GM19240 (cell line): ENCODE measurements at regions not wholly inside any gene's neighbourhood (a gene's known extent, or its start where the extent isn't known, plus 50 kb on each side); places are given as distances from the start of the nearest gene placed in this dataset.
"Not testable (repeated sequence)": the region's sequence is repeated elsewhere in the genome, so short reads cannot be mapped to it uniquely, and the experiment has no call there.

Experiments
- DNase-seq: peaks from one replicate; pipeline ENCODE4 v3.0.0; 2011; ENCODE audit warnings: low spot score; ENCODE audit not compliant: insufficient read length

- DNase-seq: no peak
Observed at GRCh38 chr1:213573648-213574009, 414.1 kb upstream of the PROX1 start.

GRCh38 chr1:213582976-213583567, 404.7 kb upstream of the PROX1 start:
- no peak for DNase-seq

- no peak for DNase-seq
Observed at GRCh38 chr1:213584272-213584671, 403.5 kb upstream of the PROX1 start.

DNA sequence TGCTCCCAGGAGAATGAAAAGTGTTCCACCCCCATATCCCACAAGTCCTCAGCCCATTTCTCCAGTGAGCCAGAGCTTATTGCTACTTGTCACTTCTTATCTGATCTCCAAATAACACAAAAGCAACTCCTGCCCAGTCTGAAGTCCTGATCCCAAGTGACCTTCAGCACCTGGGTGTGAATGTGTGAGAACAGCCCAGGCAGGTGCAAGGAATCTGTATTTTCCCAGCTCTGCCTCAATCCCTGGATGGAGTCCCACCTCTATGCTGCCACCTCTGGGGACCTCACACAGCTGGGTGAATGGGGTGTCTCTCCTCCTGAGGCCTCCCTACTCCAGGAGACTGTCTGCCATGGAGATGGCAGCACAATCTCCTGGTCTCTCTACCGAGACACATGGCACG, 402.4 kb upstream of the PROX1 start:
- no peak for DNase-seq

DNA sequence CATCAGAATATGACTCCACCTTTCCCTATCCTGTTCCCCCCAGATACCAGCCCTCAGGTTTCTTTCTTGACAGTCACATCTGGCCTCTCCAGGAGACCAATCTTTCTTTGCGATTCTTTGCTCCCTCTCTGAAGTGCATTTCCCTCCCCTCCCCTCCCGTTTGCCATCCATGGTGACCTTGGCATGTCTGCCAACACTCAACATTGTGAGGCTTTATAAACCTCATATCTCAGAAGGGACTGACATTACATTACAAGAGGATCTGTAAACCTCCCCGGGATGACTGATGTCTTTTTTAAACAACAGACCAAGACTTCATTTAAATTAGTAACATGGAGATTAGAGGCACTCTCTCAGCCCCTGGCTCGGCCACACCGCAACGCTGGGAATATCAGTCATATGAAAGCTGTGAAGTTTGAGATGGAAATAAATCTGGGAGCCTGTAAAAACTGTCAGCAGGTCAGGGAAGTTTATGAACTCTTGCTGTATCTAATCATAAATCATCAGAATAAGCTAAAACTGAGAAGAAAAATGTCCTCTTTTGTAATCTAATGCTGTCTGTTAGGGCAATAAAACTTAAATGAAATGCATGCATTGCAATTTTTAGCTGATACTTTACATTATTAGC, 401.7 kb upstream of the PROX1 start:
- no peak for DNase-seq

DNA sequence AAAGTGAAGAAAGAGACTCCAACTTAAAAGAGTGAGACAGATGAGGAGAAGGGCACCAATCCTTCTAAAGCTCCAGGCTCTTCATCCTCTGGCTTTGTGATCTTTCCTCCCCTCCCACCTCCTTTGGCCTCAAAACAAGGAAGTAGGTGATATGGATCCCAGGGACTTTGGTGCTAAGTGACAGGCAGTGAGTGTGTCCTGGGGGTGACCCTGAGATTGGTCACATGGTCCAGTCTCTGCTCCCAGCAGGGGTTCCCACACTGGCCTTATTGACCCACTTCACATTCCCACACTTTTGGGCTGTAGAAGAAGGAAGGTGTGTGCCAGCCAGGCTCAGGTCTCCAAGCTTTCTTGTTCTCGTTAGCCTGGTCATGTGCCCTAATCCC, 401.2 kb upstream of the PROX1 start:
- no peak for DNase-seq

GRCh38 chr1:213596729-213597128, 391.0 kb upstream of the PROX1 start:
- DNase-seq: no peak

- no peak for DNase-seq
Observed at GRCh38 chr1:213598263-213598662, 389.5 kb upstream of the PROX1 start.

- no peak for DNase-seq
Observed at GRCh38 chr1:213600879-213601278, 386.9 kb upstream of the PROX1 start.

DNA sequence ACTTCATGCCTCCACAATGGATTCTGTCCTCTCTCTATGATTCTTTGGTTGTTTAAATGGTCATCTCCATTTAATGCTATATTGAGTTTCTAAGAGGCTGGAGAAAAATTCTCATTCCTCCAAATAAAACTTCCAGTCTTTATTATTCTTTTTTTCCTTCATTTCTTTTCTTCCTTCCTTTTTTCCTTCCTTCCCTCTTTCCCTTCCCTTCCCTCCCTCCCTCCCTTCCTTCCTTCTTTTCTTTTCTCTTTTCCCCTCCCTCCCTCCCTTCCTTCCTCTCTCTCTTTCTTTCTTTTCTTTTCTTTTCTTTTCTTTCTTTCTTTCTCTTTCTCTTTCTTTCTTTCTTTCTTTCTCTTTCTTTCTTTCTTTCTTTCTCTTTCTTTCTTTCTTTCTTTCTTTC, 386.1 kb upstream of the PROX1 start:
- DNase-seq: not testable (repeated sequence)

DNA sequence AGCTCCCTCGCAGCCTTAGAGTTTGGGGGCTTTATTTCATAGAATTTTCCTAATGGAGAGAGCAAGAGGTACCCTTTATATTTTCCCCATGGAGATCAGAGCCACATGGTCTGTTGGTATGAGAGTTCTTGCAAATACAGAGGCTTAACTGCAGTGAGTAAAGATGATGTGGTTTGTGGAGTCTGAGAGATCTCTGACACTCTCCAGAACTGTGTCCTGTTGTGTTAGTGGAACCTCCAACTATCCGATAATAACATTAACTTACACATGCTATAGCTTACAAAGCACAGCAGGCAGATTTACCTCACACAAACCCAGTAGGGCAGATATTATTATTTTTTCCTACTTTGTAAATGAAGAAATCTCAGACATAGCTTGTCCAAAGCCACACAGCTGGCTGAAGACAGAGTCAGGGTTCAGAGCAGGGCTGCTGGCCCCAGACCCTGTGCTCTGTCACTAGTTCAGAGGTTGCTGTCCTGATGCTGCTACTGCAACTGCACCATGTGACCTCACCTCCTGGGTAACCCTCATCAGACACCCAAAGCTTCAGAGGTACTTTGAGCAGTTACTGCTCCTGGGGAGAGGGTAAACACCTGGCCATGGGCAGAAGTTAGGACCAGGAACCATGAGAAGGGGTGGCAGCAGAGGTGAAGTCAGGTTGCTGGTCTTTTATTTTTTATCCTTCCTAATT, 384.8 kb upstream of the PROX1 start:
- no peak for DNase-seq

DNA sequence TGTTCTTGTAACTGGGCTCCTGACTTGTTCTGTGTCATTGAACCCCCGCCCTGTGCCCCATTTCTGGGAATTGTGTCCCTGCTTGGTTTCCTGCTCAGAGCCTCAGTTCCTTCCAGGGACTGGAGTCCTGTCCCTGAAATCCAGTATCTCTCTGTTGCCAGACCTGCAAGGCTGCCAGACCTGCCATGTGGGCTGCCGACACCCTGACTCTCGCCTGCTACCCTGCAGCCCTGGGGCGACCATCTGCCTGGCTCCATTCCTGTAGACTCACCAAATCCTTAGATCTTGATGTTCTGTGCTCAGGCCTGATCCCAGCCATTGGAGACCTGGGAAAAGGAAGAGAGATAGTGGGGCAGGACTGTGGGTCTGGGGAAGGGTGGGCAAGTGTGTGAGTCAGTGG, 383.3 kb upstream of the PROX1 start:
- DNase-seq: no peak

DNA sequence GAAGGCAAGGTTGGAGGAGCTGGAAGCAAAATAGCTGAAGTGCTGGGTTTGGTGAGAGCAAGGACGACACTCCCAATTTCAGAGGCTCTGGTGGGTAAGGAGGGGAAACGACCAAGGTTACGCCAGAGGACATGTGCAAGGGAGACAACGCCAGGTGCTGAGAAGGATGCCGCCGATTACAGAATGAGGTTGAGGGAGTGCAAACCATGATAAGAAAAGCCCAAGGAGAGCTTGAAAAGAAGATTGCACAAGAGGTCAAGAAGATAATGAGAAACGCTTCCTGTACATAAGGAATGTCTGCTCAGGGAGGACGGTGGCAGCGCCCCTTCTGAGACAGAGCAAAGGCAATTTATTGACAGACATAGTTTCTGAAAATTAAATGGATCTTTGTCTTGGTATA, 382.0 kb upstream of the PROX1 start:
- no peak for DNase-seq

DNA sequence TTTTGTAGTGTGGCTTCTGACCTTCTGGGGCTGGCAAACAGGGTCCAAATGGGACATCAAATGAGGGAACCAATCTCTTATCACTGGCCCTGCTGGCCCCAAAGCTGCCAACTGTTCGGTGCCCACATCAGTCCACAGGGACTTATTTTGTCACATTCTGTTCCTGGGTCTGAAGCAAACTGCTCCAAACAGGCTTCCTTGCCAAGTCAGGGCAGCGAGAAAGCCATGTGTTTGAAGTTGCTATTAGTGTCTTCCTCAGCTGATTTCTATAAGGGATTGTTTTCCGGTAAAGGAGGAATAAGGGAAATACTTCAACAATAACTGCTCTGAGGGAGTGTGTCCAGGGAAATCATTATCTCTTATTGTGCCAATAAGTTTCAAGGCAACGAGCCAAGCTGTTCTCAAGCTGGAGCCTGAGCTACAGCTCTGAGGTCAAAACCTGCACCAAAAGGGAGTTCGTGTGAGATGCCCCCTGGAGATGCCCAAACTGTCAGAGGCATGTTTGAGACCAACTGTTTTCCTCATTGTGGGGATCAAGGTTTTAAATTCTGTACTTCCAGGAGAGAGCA, 381.4 kb upstream of the PROX1 start:
- DNase-seq: no peak

GRCh38 chr1:213613549-213613948, 374.2 kb upstream of the PROX1 start:
- DNase-seq: no peak

DNA sequence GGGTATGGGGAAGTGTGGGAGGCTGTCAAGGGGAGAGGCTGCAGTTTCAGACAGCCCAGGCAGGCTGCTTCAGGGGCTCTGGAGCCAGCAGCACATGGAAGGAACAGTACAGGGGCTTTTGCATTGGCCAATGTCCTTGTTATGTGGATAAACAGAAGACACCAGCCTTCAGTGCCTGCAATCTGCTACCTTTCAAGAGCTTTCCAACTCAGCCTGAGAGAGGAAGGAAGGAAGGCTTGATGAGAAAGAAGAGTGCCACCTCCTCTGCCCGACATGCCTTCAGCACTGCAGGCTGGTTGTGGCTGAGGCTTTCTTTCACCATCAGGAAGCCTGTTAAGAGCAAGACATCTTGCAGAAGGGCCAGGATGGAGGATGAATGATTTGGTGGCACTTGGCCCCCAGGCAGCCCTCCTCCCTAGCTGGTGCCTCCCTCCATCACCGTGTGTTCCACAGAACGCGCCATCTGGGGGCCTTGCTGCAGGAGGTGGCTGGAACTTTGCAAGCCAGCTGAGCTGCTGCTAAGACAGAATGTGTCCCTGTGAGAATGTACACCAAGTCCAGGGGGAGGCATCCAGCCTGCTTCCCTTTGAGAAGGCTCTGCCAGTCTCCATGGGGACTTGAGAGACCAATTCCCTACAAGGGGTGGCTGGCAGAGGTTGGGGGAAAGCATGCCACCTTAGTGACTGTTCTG, 372.4 kb upstream of the PROX1 start:
- no peak for DNase-seq

GRCh38 chr1:213617133-213617532, 370.6 kb upstream of the PROX1 start:
- DNase-seq: no peak

DNA sequence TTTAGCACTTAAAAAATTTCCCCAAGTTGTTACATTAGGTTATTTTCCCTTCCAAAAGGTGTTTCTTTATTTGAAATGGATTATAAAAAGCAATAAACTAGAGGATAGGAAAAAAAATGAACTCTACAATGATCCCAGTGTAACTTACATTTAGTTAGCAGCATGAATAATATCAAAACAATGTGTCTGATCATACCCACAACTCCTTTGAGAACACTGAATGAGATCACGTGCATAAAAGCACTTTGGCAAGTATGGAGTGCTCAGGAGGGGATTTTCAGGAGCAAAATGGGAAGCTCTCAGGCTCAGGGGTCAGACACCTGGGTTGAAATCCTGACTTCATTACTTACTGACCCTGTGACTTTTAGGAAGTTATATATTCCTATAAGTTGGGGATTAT, 369.7 kb upstream of the PROX1 start:
- DNase-seq: no peak

DNA sequence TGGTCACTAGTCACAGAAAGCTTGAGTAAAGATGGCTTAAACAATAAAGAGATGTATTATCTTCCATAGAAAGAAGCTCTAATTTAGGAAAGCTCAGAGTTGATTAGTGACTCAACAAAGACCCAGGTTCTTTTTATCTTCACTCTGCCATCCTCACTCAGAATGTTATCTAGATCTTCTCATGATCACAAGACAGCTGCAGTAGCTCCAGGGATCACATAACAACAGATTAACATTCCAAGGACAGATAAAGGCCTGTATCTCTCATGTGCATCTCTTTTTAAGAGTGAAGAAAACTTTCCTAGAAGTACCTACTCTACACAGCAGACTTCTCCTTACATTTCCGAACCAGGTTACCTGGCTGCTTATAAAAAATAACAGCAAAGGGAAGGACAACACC, 368.7 kb upstream of the PROX1 start:
- no peak for DNase-seq

GRCh38 chr1:213621077-213621476, 366.7 kb upstream of the PROX1 start:
- no peak for DNase-seq

DNA sequence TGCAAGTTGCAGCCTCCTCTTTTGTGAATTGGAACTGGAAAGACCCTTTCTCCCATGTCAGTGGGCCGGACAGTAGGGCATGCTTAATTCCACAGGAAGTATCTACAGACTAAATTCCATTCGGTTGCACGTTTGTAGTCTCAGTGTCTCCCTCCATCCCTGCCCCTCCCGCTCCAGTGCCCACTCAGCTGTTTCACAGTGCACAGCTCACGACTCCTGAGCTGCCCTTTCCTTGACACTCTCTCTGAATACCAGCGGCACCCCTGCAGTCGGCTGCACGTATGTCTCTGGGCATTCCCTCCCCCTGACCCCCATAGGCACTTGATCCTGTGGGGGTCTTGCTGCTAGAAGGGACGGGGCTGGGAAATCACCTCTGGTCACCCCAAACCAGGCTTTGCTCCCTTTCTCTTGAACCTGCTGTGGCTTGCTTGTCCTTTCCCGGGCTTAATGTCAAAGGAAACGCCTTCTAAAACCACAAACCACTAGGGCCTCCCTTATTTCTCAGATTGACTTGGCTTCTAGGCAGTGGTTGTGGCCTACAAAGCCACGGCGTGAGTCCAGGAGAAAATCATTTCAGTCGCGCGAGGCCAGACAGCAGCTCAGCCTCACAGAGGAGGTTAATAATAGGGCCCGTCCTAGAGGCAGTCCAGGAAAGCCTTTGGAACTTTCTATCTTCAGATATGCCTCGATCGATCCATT, 365.3 kb upstream of the PROX1 start:
- no peak for DNase-seq
